SK-N-SH treated with all-trans-retinoic acid at 6 μM for 48 hours (cell line): ENCODE measurements at regions not wholly inside any gene's neighbourhood (a gene's known extent, or its start where the extent isn't known, plus 50 kb on each side); places are given as distances from the start of the nearest gene placed in this dataset.
"Not testable (repeated sequence)": the region's sequence is repeated elsewhere in the genome, so short reads cannot be mapped to it uniquely, and the experiment has no call there.

ENCODE experiments used
- ATAC-seq: fragments of 200-7000 bp; cut with Tn5 transposase; 3 replicates; pipeline ENCODE4 v1.9.1; 2020; ENCODE audit warnings: mild to moderate bottlenecking, moderate library complexity
- ARNTL ChIP-seq: fragments of 450-650 bp; formaldehyde crosslinking; IDR thresholded peaks from 2 replicates; pipeline ENCODE4 v1.5.0; 2020; ENCODE audit warnings: low read depth, mild to moderate bottlenecking, moderate library complexity, borderline replicate concordance
- BACH2 ChIP-seq: fragments of 250-450 bp; sonication (Bioruptor Pico); IDR thresholded peaks from 2 replicates; pipeline ENCODE4 v1.9.0; 2021; ENCODE audit warnings: mild to moderate bottlenecking, borderline replicate concordance
- CREB5 ChIP-seq: fragments of 250-450 bp; sonication (Bioruptor Pico); IDR thresholded peaks from 2 replicates; pipeline ENCODE4 v1.5.1; 2020; ENCODE audit warnings: low read depth, mild to moderate bottlenecking, moderate library complexity
- CSDC2 ChIP-seq: fragments of 250-450 bp; sonication (Bioruptor Pico); IDR thresholded peaks from 2 replicates; pipeline ENCODE4 v1.5.0; 2020; ENCODE audit warnings: mild to moderate bottlenecking, moderate library complexity
- ESRRG ChIP-seq: fragments of 250-450 bp; sonication (Bioruptor Pico); IDR thresholded peaks from 2 replicates; pipeline ENCODE4 v1.6.1; 2021; ENCODE audit warnings: mild to moderate bottlenecking
- GLIS3 ChIP-seq: fragments of 250-450 bp; sonication (Bioruptor Pico); IDR thresholded peaks from 2 replicates; pipeline ENCODE4 v1.5.0; 2020; ENCODE audit warnings: mild to moderate bottlenecking, moderate library complexity
- ISL1 ChIP-seq: fragments of 250-450 bp; sonication (Bioruptor Pico); IDR thresholded peaks from 2 replicates; pipeline ENCODE4 v2.1.2; 2022; ENCODE audit warnings: mild to moderate bottlenecking, moderate library complexity
- OSR1 ChIP-seq: fragments of 250-450 bp; sonication (Bioruptor Pico); IDR thresholded peaks from 2 replicates; pipeline ENCODE4 v1.8.0; 2022; ENCODE audit warnings: moderate library complexity, mild to moderate bottlenecking, inconsistent platforms
- PATZ1 ChIP-seq: fragments of 250-450 bp; sonication (Bioruptor Pico); IDR thresholded peaks from 2 replicates; pipeline ENCODE4 v1.8.0; 2020; ENCODE audit warnings: mild to moderate bottlenecking, moderate library complexity, borderline replicate concordance
- PPARA ChIP-seq: fragments of 250-450 bp; sonication (Bioruptor Pico); IDR thresholded peaks from 2 replicates; pipeline ENCODE4 v1.5.0; 2020; ENCODE audit warnings: mild to moderate bottlenecking, borderline replicate concordance
- RARB ChIP-seq: fragments of 250-450 bp; sonication (Bioruptor Pico); IDR thresholded peaks from 2 replicates; pipeline ENCODE4 v1.8.0; 2021; ENCODE audit warnings: mild to moderate bottlenecking, moderate library complexity
- SNAI2 ChIP-seq: fragments of 250-450 bp; sonication (Bioruptor Pico); IDR thresholded peaks from 2 replicates; pipeline ENCODE4 v1.5.0; 2020; ENCODE audit warnings: mild to moderate bottlenecking, moderate library complexity
- TCF4 ChIP-seq: fragments of 250-450 bp; sonication (Bioruptor Pico); IDR thresholded peaks from 2 replicates; pipeline ENCODE4 v1.8.0; 2021; ENCODE audit warnings: mild to moderate bottlenecking, moderate library complexity, borderline replicate concordance
- TOX ChIP-seq: fragments of 250-450 bp; sonication (Bioruptor Pico); IDR thresholded peaks from 2 replicates; pipeline ENCODE4 v1.8.0; 2021; ENCODE audit warnings: mild to moderate bottlenecking, moderate library complexity, borderline replicate concordance
- TSHZ2 ChIP-seq: fragments of 250-450 bp; sonication (Bioruptor Pico); IDR thresholded peaks from 2 replicates; pipeline ENCODE4 v1.5.0; 2020; ENCODE audit warnings: mild to moderate bottlenecking, moderate library complexity
- ZC3H10 ChIP-seq: fragments of 250-450 bp; sonication (Bioruptor Pico); IDR thresholded peaks from 2 replicates; pipeline ENCODE4 v1.5.1; 2021; ENCODE audit warnings: mild to moderate bottlenecking, moderate library complexity
- ZFP3 ChIP-seq: fragments of 250-450 bp; sonication (Bioruptor Pico); IDR thresholded peaks from 2 replicates; pipeline ENCODE4 v1.5.0; 2020; ENCODE audit warnings: mild to moderate bottlenecking, moderate library complexity
- ZNF565 ChIP-seq: fragments of 450-650 bp; formaldehyde crosslinking; conservative IDR thresholded peaks from 2 replicates; pipeline ENCODE4 v1.5.0; 2020; ENCODE audit warnings: low read depth, mild to moderate bottlenecking, moderate library complexity
- ZNF70 ChIP-seq: fragments of 450-650 bp; formaldehyde crosslinking; IDR thresholded peaks from 2 replicates; pipeline ENCODE4 v1.5.0; 2020; ENCODE audit warnings: mild to moderate bottlenecking, moderate library complexity
- ZNF8 ChIP-seq: fragments of 450-650 bp; formaldehyde crosslinking; IDR thresholded peaks from 2 replicates; pipeline ENCODE4 v1.5.0; 2020; ENCODE audit warnings: mild to moderate bottlenecking, moderate library complexity
- TF ChIP-seq, protein P1 (sequence below): fragments of 250-450 bp; sonication (Bioruptor Pico); IDR thresholded peaks from 2 replicates; pipeline ENCODE4 v1.5.1; 2021; ENCODE audit warnings: mild to moderate bottlenecking, moderate library complexity

- TF ChIP-seq PATZ1: 0 out of 2 replicates have a peak, but pooled peaks have one; percentile 23
- no peak for TF ChIP-seq GLIS3 (CRISPR knock-in tag)
- TF ChIP-seq TOX: no peak
- TF ChIP-seq, all 23 proteins: peak for 1
- peak; percentile 88 for ATAC-seq
Measured at GRCh38 chr6:113018351-113019151, 671.4 kb downstream of the RFPL4B start.

DNA sequence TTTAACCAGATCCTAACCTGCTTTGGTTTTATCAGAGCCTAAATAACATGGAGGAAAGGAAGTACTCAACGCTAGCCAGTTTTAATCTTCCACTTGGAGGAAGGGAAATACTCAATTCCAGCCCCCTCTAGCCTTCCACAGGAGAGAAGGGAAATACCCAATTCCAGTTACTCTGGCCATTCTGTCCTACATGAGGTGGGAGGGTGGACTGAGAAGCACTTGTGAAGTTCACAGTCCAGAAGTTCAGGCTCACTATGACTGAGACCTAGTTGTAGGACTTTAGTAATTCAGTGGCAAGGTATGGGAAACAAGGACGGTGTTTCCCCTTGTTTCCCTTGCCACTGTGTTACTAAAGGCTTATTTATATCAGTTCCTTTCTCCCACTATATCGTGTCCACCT lies 672.0 kb downstream of the RFPL4B start:
- TF ChIP-seq ARNTL (no peak), SNAI2 (CRISPR knock-in tag) (no peak), RARB (CRISPR knock-in tag) (no peak), TOX (no peak), ESRRG (CRISPR knock-in tag) (no peak), ZNF565 (CRISPR knock-in tag) (no peak), TSHZ2 (CRISPR knock-in tag) (no peak), ISL1 (CRISPR knock-in tag) (no peak), ZFP3 (CRISPR knock-in tag) (no peak), GLIS3 (CRISPR knock-in tag) (no peak), ZNF8 (no peak), ZNF70 (no peak), BACH2 (CRISPR knock-in tag) (no peak)
- TF ChIP-seq, protein P1, sequence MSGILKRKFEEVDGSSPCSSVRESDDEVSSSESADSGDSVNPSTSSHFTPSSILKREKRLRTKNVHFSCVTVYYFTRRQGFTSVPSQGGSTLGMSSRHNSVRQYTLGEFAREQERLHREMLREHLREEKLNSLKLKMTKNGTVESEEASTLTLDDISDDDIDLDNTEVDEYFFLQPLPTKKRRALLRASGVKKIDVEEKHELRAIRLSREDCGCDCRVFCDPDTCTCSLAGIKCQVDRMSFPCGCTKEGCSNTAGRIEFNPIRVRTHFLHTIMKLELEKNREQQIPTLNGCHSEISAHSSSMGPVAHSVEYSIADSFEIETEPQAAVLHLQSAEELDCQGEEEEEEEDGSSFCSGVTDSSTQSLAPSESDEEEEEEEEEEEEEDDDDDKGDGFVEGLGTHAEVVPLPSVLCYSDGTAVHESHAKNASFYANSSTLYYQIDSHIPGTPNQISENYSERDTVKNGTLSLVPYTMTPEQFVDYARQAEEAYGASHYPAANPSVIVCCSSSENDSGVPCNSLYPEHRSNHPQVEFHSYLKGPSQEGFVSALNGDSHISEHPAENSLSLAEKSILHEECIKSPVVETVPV: no peak
- ATAC-seq: peak; percentile 54; the same call in 2 of the 3 replicates

DNA sequence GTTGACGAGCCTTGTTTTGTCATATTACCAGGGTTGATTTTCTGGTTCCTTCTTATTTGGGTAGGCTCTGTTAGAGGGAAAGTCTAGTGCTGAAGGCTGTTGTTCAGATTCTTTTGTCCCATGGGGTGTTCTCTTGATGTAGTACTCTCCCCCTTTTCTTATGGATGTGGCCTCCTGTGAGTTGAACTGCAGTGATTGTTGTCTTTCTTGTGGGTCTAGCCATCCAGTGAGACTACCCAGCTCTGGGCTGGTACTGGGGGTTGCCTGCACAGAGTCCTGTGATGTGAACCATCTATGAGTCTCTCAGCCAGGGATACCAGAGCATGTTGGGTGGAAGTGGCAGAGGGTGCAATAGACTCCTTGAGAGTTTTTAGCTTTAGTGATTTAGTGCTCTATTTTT lies 680.6 kb downstream of the RFPL4B start:
- ATAC-seq: no peak
- TF ChIP-seq GLIS3 (CRISPR knock-in tag): no peak
- no peak for TF ChIP-seq ZNF8
- TF ChIP-seq ZC3H10 (CRISPR knock-in tag): no peak
- TF ChIP-seq CSDC2 (CRISPR knock-in tag): no peak
- no peak for TF ChIP-seq ISL1 (CRISPR knock-in tag)
- no peak for TF ChIP-seq ARNTL
- TF ChIP-seq CREB5 (CRISPR knock-in tag): no peak
- no peak for TF ChIP-seq PATZ1
- TF ChIP-seq TCF4 (CRISPR knock-in tag): no peak
- TF ChIP-seq ZNF70: no peak
- no peak for TF ChIP-seq PPARA (CRISPR knock-in tag)
- no peak for TF ChIP-seq TSHZ2 (CRISPR knock-in tag)
- no peak for TF ChIP-seq SNAI2 (CRISPR knock-in tag)
- TF ChIP-seq ZNF565 (CRISPR knock-in tag): no peak
- TF ChIP-seq RARB (CRISPR knock-in tag): no peak
- no peak for TF ChIP-seq ESRRG (CRISPR knock-in tag)
- no peak for TF ChIP-seq OSR1 (CRISPR knock-in tag)
- no peak for TF ChIP-seq BACH2 (CRISPR knock-in tag)
- TF ChIP-seq TOX: no peak
- TF ChIP-seq, protein P1: no peak

DNA sequence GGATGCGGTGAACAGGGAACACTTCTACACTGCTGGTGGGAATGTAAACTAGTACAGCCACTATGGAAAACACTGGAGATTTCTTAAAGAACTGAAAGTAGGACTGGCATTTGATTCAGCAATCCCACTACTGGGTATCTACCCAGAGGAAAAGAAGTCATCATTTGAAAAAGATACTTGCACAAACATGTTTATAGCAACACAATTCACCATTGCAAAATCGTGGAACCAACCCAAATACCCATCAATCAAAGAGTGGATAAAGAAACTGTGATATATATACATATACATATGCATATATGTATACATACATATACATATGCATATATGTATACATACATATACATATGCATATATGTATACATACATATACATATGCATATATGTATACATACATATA lies 682.0 kb downstream of the RFPL4B start:
- ATAC-seq: not testable (repeated sequence)
